Immature natural killer cell (primary cell): ENCODE measurements at regions not wholly inside any gene's neighbourhood (a gene's known extent, or its start where the extent isn't known, plus 50 kb on each side); places are given as distances from the start of the nearest gene placed in this dataset.

Experiments used
- DNase-seq, 3 donors: peaks; one replicate each; pipeline ENCODE4 v3.0.0; 2022; ENCODE audit warnings: mixed read lengths in 1 of 3
- H3K27ac Mint-ChIP-seq, 6 donors: one replicate each; pipeline ENCODE4 v1.8.0; 2020; ENCODE audit warnings: mixed read lengths in 6 of 6, mild to moderate bottlenecking in 5 of 6, inconsistent platforms in 4 of 6, moderate library complexity in 3 of 6
- H3K27me3 Mint-ChIP-seq, 3 donors: one replicate each; pipeline ENCODE4 v1.8.0; 2020 to 2021; ENCODE audit warnings: low read depth in 3 of 3, mild to moderate bottlenecking in 3 of 3, mixed read lengths in 3 of 3, moderate library complexity in 3 of 3, inconsistent platforms in 1 of 3
- H3K36me3 Mint-ChIP-seq, 3 donors: one replicate each; pipeline ENCODE4 v1.8.0; 2020; ENCODE audit warnings: mixed read lengths in 3 of 3, inconsistent platforms in 2 of 3, mild to moderate bottlenecking in 2 of 3
- H3K4me1 Mint-ChIP-seq, 2 donors: one replicate each; pipeline ENCODE4 v1.8.0; 2020; ENCODE audit warnings: inconsistent platforms in 2 of 2, mild to moderate bottlenecking in 2 of 2, mixed read lengths in 2 of 2, moderate library complexity in 1 of 2
- H3K4me3 Mint-ChIP-seq, 5 donors: one replicate each; pipeline ENCODE4 v1.8.0; 2020; ENCODE audit warnings: mild to moderate bottlenecking in 5 of 5, mixed read lengths in 5 of 5, inconsistent platforms in 3 of 5, moderate library complexity in 3 of 5
- H3K9me3 Mint-ChIP-seq, 6 donors: one replicate each; pipeline ENCODE4 v1.8.0; 2020; ENCODE audit warnings: mild to moderate bottlenecking in 6 of 6, mixed read lengths in 6 of 6, inconsistent platforms in 4 of 6, moderate library complexity in 3 of 6

- H3K9me3 Mint-ChIP-seq: peaks cover 0 to 22% (median 8%) of the 10 kb centered on the region in 6 donors
Observed at GRCh38 chr7:98496618-98497017, 95.7 kb upstream of the BAIAP2L1 start.

GRCh38 chr7:98495200-98495955, 94.5 kb upstream of the BAIAP2L1 start:
- H3K4me1 Mint-ChIP-seq: no peaks in the 10 kb centered on the region
- DNase-seq: no peak
- H3K27me3 Mint-ChIP-seq: peaks cover 1 to 5% (median 2%) of the 10 kb centered on the region in 3 donors
- H3K4me3 Mint-ChIP-seq: no peak overlapping the region
- no peak overlapping the region for H3K27ac Mint-ChIP-seq
- H3K9me3 Mint-ChIP-seq: peaks cover 0 to 22% (median 8%) of the 10 kb centered on the region in 6 donors
- H3K36me3 Mint-ChIP-seq: peaks cover 0 to 3% (median 0%) of the 10 kb centered on the region in 3 donors

More at GRCh38 chr7:98496618-98497017, 95.7 kb upstream of the BAIAP2L1 start:
- Mint-ChIP-seq H3K36me3 (peaks cover 0 to 3% (median 0%) of the 10 kb centered on the region in 3 donors), H3K27ac (no peak overlapping the region), H3K4me3 (no peak overlapping the region), H3K4me1 (no peaks in the 10 kb centered on the region), H3K27me3 (peaks cover 0 to 5% (median 3%) of the 10 kb centered on the region in 3 donors)
- no peak for DNase-seq

- Mint-ChIP-seq H3K27ac (no peak overlapping the region), H3K4me3 (no peak overlapping the region), H3K36me3 (peaks cover 0 to 3% (median 0%) of the 10 kb centered on the region in 3 donors), H3K27me3 (peaks cover 0 to 3% (median 2%) of the 10 kb centered on the region in 3 donors), H3K4me1 (no peaks in the 10 kb centered on the region), H3K9me3 (peaks cover 0 to 21% (median 8%) of the 10 kb centered on the region in 6 donors)
- no peak for DNase-seq
Observed at GRCh38 chr7:98493030-98493778, 92.3 kb upstream of the BAIAP2L1 start.

DNA sequence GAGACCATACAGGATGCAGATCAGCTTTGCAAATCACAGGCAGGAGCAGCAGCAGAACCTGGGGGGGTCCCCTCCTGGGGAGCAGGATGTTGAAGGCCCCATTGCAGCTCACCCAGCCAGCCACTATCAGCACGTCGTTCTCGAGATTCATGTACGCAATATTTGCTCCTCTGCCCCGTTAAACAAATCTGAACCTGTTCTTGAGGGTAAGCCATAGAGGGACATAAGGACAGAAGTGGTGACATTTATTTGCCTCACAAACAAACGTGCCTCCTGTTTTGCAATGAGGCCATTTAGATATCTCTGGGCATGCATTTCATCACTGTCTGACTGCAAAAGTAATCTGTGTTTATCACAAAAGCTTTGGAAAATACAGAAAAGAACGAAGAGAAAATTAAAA, 87.3 kb upstream of the BAIAP2L1 start:
- H3K9me3 Mint-ChIP-seq: no peaks in the 10 kb centered on the region
- no peaks in the 10 kb centered on the region for H3K36me3 Mint-ChIP-seq
- no peak overlapping the region for H3K27ac Mint-ChIP-seq
- peaks cover 2 to 4% (median 3%) of the 10 kb centered on the region in 3 donors for H3K27me3 Mint-ChIP-seq
- H3K4me3 Mint-ChIP-seq: no peak overlapping the region
- no peaks in the 10 kb centered on the region for H3K4me1 Mint-ChIP-seq
- DNase-seq: no peak

GRCh38 chr7:98483964-98484545, 83.2 kb upstream of the BAIAP2L1 start:
- Mint-ChIP-seq H3K27ac (no peak overlapping the region), H3K4me1 (no peaks in the 10 kb centered on the region), H3K36me3 (no peaks in the 10 kb centered on the region), H3K9me3 (no peaks in the 10 kb centered on the region), H3K27me3 (peaks cover 0 to 4% (median 1%) of the 10 kb centered on the region in 3 donors), H3K4me3 (no peak overlapping the region)
- DNase-seq: no peak

- peaks cover 0 to 4% (median 1%) of the 10 kb centered on the region in 3 donors for H3K27me3 Mint-ChIP-seq
- no peak overlapping the region for H3K4me3 Mint-ChIP-seq
- no peak overlapping the region for H3K27ac Mint-ChIP-seq
- H3K4me1 Mint-ChIP-seq: no peaks in the 10 kb centered on the region
- no peak for DNase-seq
- H3K36me3 Mint-ChIP-seq: no peaks in the 10 kb centered on the region
- no peaks in the 10 kb centered on the region for H3K9me3 Mint-ChIP-seq
Observed at GRCh38 chr7:98483276-98483963, 82.5 kb upstream of the BAIAP2L1 start.

GRCh38 chr7:98479318-98479717, 78.4 kb upstream of the BAIAP2L1 start:
- Mint-ChIP-seq H3K27me3 (peaks cover 0 to 5% (median 1%) of the 10 kb centered on the region in 3 donors), H3K9me3 (no peaks in the 10 kb centered on the region), H3K4me3 (no peak overlapping the region), H3K36me3 (no peaks in the 10 kb centered on the region), H3K4me1 (no peaks in the 10 kb centered on the region), H3K27ac (no peak overlapping the region)
- DNase-seq: no peak

DNA sequence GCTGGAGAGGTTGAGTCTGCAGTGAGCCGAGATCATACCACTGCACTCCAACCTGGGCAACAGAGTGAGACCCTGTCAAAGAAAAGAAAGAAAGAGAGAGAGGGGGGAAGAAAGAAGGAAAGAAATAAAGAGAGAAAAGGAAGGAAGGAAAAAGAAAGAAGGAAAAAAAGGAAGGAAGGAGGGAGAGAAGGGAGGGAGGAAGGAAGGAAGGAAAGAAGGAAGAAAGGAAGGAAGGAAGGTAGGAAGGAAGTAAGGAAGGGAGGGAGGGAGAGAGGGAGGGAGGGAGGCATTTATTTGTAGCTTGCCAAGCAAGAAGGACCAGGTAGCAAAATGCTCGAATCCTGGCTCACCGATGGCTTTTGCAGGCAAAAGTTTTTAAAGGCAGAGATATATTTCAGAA, 74.5 kb upstream of the BAIAP2L1 start:
- no peak for DNase-seq
- H3K9me3 Mint-ChIP-seq: no peaks in the 10 kb centered on the region
- H3K27ac Mint-ChIP-seq: peak overlapping the region in 1 of 6 donors; percentile 45
- H3K4me3 Mint-ChIP-seq: no peak overlapping the region
- peaks cover 1 to 19% (median 6%) of the 10 kb centered on the region in 3 donors for H3K27me3 Mint-ChIP-seq
- H3K36me3 Mint-ChIP-seq: no peaks in the 10 kb centered on the region
- peaks cover 6 to 7% of the 10 kb centered on the region in 2 donors for H3K4me1 Mint-ChIP-seq

DNA sequence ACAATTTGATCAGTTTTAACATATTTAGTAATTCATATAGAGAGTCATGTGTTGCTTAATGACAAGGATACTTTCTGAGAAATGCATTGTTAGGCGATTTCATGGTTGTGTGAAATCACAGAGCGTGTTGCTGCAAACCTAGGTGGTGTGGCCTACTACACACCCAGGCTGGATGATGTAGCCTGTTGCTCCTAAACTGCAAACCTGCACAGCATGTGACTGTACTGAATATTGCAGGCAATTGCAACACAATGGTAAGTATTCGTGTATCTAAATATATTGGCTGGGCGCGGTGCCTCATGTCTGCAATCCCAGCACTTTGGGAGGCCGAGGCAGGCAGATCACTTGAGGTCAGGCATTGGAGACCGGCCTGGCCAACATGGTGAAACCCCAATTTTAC, 73.7 kb upstream of the BAIAP2L1 start:
- H3K27ac Mint-ChIP-seq: no peak overlapping the region
- no peak for DNase-seq
- no peak overlapping the region for H3K4me3 Mint-ChIP-seq
- peaks cover 6 to 7% of the 10 kb centered on the region in 2 donors for H3K4me1 Mint-ChIP-seq
- H3K36me3 Mint-ChIP-seq: no peaks in the 10 kb centered on the region
- peaks cover 1 to 20% (median 6%) of the 10 kb centered on the region in 3 donors for H3K27me3 Mint-ChIP-seq
- no peaks in the 10 kb centered on the region for H3K9me3 Mint-ChIP-seq

- no peaks in the 10 kb centered on the region for H3K36me3 Mint-ChIP-seq
- peaks cover 1 to 25% (median 6%) of the 10 kb centered on the region in 3 donors for H3K27me3 Mint-ChIP-seq
- no peak overlapping the region for H3K4me3 Mint-ChIP-seq
- H3K27ac Mint-ChIP-seq: no peak overlapping the region
- no peaks in the 10 kb centered on the region for H3K9me3 Mint-ChIP-seq
- no peak for DNase-seq
- peaks cover 6 to 7% of the 10 kb centered on the region in 2 donors for H3K4me1 Mint-ChIP-seq
Observed at GRCh38 chr7:98472521-98472954, 71.6 kb upstream of the BAIAP2L1 start.

- peak in 2 of 3 donors; percentile 2 to 13 for DNase-seq
- peaks cover 0 to 20% (median 6%) of the 10 kb centered on the region in 3 donors for H3K27me3 Mint-ChIP-seq
Observed at GRCh38 chr7:98470485-98471240, 69.8 kb upstream of the BAIAP2L1 start.

DNA sequence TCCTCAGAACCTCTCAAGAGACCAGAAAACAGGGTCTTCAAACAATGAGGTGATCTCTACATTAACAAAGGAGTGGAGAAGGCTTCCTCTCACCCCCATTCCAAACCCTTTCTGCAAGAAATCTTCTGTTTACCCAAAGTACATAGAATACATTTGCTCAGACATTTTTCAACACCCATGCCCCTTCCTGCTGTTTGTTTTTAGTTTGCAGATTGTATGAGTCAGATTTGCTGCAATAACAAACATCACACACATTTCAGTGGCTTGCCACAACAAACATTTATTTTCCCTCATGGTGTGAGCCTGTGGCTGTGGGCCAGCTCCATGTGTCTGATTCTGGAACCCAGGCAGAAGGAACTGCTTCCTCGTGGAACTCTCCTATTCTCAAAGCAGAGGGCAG, 68.2 kb upstream of the BAIAP2L1 start:
- no peak for DNase-seq
- no peak overlapping the region for H3K4me3 Mint-ChIP-seq
- no peaks in the 10 kb centered on the region for H3K9me3 Mint-ChIP-seq
- H3K27me3 Mint-ChIP-seq: peaks cover 0 to 20% (median 6%) of the 10 kb centered on the region in 3 donors
- no peaks in the 10 kb centered on the region for H3K36me3 Mint-ChIP-seq
- H3K4me1 Mint-ChIP-seq: peaks cover 6 to 7% of the 10 kb centered on the region in 2 donors
- no peak overlapping the region for H3K27ac Mint-ChIP-seq

More at GRCh38 chr7:98470485-98471240, 69.8 kb upstream of the BAIAP2L1 start:
- H3K4me1 Mint-ChIP-seq: peaks cover 6 to 7% of the 10 kb centered on the region in 2 donors
- peak overlapping the region in 3 of 5 donors; percentile 44 to 56 (median 54) for H3K4me3 Mint-ChIP-seq
- no peaks in the 10 kb centered on the region for H3K9me3 Mint-ChIP-seq
- H3K36me3 Mint-ChIP-seq: no peaks in the 10 kb centered on the region
- H3K27ac Mint-ChIP-seq: no peak overlapping the region
